Choroid plexus epithelial cell (primary cell): ENCODE measurements at regions not wholly inside any gene's neighbourhood (a gene's known extent, or its start where the extent isn't known, plus 50 kb on each side); places are given as distances from the start of the nearest gene placed in this dataset.
A peak's percentile ranks its signal among the peaks of the same experiment; 100 is the strongest.

Source experiments
- DNase-seq: peaks from one replicate; pipeline ENCODE4 v3.0.0-alpha.2; 2010; ENCODE audit warnings: low read depth
- H3K4me3 ChIP-seq: 2 replicates; pipeline ENCODE4 v1.5.1; 2011; ENCODE audit warnings: low read depth, mild to moderate bottlenecking, control low read depth, low read length, moderate library complexity
- CTCF ChIP-seq: conservative IDR thresholded peaks from 2 replicates; pipeline ENCODE4 v1.5.1; 2011; ENCODE audit warnings: low read depth, mild to moderate bottlenecking, control low read depth, inconsistent platforms, low read length, moderate library complexity

GRCh38 chr9:91119679-91120078 is 242.0 kb downstream of the AUH start:
- no peak overlapping the region for H3K4me3 ChIP-seq
- peak; percentile 13 for DNase-seq
- no peak for TF ChIP-seq CTCF

GRCh38 chr9:91120200-91120599 is 241.5 kb downstream of the AUH start:
- DNase-seq = no peak
- TF ChIP-seq CTCF = no peak
- no peak overlapping the region for H3K4me3 ChIP-seq

- no peak for TF ChIP-seq CTCF
- H3K4me3 ChIP-seq = no peak overlapping the region
- DNase-seq = no peak
Observed at GRCh38 chr9:91122755-91123154, 239.0 kb downstream of the AUH start.

- no peak overlapping the region for H3K4me3 ChIP-seq
- no peak for TF ChIP-seq CTCF
- DNase-seq = peak; percentile 86
Observed at GRCh38 chr9:91126761-91127445, 234.8 kb downstream of the AUH start.

- H3K4me3 ChIP-seq = no peak overlapping the region
- DNase-seq = peak; percentile 16
- TF ChIP-seq CTCF = no peak
Observed at GRCh38 chr9:91127653-91128052, 234.1 kb downstream of the AUH start.

GRCh38 chr9:91130796-91131318 is 230.9 kb downstream of the AUH start:
- no peak for TF ChIP-seq CTCF
- no peak for DNase-seq
- no peak overlapping the region for H3K4me3 ChIP-seq

GRCh38 chr9:91131433-91131839 is 230.3 kb downstream of the AUH start:
- peak; percentile 96 for DNase-seq
- no peak for TF ChIP-seq CTCF
- H3K4me3 ChIP-seq = no peak overlapping the region
